ENCODE measurements at regions not wholly inside any gene's neighbourhood (a gene's known extent, or its start where the extent isn't known, plus 50 kb on each side); places are given as distances from the start of the nearest gene placed in this dataset.

DNA sequence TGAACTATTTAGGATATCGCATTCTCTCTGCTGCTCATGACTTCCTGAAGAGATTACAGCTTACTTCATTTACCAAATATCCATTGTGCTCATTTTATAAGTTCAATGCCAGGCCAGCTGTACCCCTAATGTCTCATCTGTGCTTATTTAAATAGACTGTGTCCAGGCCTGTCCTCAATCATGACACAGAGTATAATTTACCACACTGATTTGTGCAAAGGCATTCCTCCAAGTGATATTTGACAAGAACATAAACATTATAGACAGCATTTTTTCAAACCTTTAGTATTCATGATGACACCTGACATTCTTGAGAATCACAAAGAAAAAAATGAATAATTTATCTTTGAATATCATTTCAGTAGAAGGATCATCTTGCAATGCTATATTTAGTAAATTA lies 260.1 kb upstream of the SEMA3D start:
- TF ChIP-seq, protein P1, sequence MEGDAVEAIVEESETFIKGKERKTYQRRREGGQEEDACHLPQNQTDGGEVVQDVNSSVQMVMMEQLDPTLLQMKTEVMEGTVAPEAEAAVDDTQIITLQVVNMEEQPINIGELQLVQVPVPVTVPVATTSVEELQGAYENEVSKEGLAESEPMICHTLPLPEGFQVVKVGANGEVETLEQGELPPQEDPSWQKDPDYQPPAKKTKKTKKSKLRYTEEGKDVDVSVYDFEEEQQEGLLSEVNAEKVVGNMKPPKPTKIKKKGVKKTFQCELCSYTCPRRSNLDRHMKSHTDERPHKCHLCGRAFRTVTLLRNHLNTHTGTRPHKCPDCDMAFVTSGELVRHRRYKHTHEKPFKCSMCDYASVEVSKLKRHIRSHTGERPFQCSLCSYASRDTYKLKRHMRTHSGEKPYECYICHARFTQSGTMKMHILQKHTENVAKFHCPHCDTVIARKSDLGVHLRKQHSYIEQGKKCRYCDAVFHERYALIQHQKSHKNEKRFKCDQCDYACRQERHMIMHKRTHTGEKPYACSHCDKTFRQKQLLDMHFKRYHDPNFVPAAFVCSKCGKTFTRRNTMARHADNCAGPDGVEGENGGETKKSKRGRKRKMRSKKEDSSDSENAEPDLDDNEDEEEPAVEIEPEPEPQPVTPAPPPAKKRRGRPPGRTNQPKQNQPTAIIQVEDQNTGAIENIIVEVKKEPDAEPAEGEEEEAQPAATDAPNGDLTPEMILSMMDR (IDR thresholded peaks at IDR 0.05) = no peak
- Histone ChIP-seq H3K27ac (no peak overlapping the region), H3K9me3 (no peaks in the 10 kb centered on the region), H3K36me3 (ENCODE audit: insufficient read depth in 1 of 2, low read depth in 1 of 2) (no peaks in the 10 kb centered on the region), H3K4me3 (no peak overlapping the region), H3K27me3 (ENCODE audit: insufficient read depth in 3 of 3, low read length in 2 of 3) (no peaks in the 10 kb centered on the region), H3K4me1 (no peaks in the 10 kb centered on the region)
- ATAC-seq (no peak), DNase-seq (no peak)
- intact Hi-C loops (cut with DNase I) = no loop called here
- WGBS, 3 donors = 28 to 36% (median 36%) methylated on average over 1 of the region's 1 CpG

DNA sequence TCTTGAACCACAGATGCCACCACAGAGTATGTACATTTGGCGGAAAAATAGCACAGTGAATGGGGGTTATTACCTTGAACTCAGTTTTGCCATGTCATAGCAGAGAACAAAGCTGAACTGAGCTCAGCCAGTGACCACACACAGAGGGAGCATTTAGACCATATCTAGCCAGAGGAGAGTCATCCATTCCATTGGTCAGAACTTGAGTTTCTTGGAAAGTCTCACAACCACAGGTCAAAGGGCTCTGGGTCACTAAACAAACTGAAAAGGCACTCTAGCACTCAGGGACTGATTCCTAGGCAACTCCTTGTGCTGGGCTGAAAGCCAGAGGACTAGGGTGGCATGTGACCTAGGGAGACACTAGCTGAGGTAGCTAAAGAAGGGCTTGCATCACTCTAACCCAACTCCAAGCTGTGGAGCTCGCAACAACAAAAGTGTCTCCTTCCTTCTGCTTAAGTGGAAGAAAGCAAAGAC lies 239.7 kb upstream of the SEMA3D start:
- WGBS, 3 donors = 94 to 97% (median 94%) methylated on average over 2 of the region's 2 CpGs

DNA sequence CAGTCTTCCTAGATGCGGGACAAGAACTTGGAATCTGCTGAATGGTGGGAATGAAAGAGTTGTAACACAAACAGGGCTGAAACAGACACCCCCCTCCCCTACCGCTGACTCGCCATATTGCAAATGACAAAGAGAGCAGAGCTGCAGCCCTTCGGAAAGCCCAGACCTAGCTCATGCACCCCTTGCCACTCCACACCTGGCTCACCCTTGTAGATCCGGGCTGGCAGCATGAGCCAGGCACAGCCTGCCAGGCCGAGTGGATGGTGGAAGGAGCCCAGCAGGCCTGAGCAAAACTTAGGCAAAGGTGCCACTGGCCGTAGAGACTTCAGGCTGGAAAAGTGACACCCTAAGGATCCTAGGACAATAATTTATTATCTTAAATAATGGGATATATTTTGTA lies 237.4 kb upstream of the SEMA3D start:
- Histone ChIP-seq H3K4me1 (no peaks in the 10 kb centered on the region), H3K9me3 (no peaks in the 10 kb centered on the region), H3K27me3 (ENCODE audit: insufficient read depth in 3 of 3, low read length in 2 of 3) (no peaks in the 10 kb centered on the region), H3K27ac (no peak overlapping the region), H3K4me3 (no peak overlapping the region), H3K36me3 (ENCODE audit: insufficient read depth in 1 of 2, low read depth in 1 of 2) (no peaks in the 10 kb centered on the region)
- DNase-seq (no peak), ATAC-seq (no peak)
- WGBS, 3 donors = 90 to 93% (median 91%) methylated on average over 7 of the region's 7 CpGs
- TF ChIP-seq, protein P1 (IDR thresholded peaks at IDR 0.05) = no peak
- intact Hi-C loops (cut with DNase I) = no loop called here

More for the DNA sequence above, 239.7 kb upstream of the SEMA3D start:
- intact Hi-C loops (cut with DNase I) = no loop called here
- TF ChIP-seq, protein P1 (IDR thresholded peaks at IDR 0.05) = no peak
- Histone ChIP-seq H3K4me3 (no peak overlapping the region), H3K27me3 (ENCODE audit: insufficient read depth in 3 of 3, low read length in 2 of 3) (no peaks in the 10 kb centered on the region), H3K4me1 (no peaks in the 10 kb centered on the region), H3K27ac (no peak overlapping the region), H3K36me3 (ENCODE audit: insufficient read depth in 1 of 2, low read depth in 1 of 2) (no peaks in the 10 kb centered on the region), H3K9me3 (no peaks in the 10 kb centered on the region)
- DNase-seq (no peak), ATAC-seq (no peak)

DNA sequence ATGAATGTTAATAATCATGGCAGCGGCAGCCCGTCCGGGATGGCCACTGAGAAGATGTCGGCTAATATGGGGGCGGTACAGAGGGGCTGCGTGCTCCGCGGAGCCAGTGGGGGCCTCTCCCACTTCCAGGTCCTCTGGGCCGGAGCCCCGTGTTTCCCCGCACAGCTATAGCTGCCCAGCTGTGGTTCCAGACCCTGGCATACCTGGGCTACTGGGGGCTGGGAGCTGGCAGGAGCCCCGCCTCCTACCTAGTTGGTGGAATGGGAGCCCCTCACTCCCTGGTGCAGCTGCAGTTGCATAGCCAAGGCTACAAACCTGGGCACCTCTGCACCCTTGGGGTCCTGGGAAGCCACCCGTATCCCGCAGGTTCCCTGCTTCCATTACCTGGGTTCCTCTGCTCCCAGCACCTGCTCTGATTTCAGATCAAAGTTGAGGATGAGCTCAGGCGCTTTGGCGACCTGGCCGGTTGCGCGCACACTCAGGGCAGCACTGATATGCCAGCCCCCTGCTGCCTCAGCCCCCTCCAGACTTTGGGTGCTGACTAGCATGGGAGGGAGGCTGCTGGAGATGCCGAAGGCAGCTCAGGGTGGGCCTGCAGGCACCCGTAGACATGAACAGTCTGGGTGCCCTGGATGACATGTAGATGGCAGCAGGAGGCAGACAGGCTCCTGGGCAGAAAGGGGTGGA lies 236.5 kb upstream of the SEMA3D start:
- H3K27ac ChIP-seq = no peak overlapping the region
- no peaks in the 10 kb centered on the region for H3K36me3 ChIP-seq (ENCODE audit: insufficient read depth in 1 of 2, low read depth in 1 of 2)
- H3K27me3 ChIP-seq (ENCODE audit: insufficient read depth in 3 of 3, low read length in 2 of 3) = no peaks in the 10 kb centered on the region
- no peak overlapping the region for H3K4me3 ChIP-seq
- ATAC-seq (no peak), DNase-seq (no peak)
- WGBS, 3 donors = 91 to 94% (median 91%) methylated on average over 20 to 21 of the region's 21 CpGs
- intact Hi-C loops (cut with DNase I) = no loop called here
- no peaks in the 10 kb centered on the region for H3K9me3 ChIP-seq
- no peaks in the 10 kb centered on the region for H3K4me1 ChIP-seq
- TF ChIP-seq, protein P1 (IDR thresholded peaks at IDR 0.05) = no peak

DNA sequence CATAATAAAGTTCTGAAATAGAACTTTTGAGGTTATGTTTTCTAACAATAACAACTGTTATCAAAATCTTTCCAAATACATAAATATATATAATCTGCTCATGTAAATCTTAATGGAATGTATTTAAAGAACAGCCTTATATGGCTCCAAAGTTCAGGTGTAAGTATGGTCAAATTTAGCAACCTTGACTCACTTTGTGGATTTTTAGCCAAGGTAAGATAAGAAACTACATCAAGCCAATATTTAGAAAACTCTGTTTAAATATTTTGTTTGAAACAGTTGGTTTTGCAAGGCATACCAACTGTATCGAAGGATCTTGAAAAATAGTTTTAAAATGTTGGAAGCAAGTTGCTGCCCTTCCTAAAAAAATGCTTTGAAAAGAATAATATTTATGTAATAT lies 228.9 kb upstream of the SEMA3D start:
- intact Hi-C loops (cut with DNase I) = no loop called here
- Histone ChIP-seq H3K27ac (no peak overlapping the region), H3K4me3 (no peak overlapping the region), H3K4me1 (no peaks in the 10 kb centered on the region), H3K9me3 (no peaks in the 10 kb centered on the region), H3K27me3 (ENCODE audit: insufficient read depth in 3 of 3, low read length in 2 of 3) (no peaks in the 10 kb centered on the region), H3K36me3 (ENCODE audit: insufficient read depth in 1 of 2, low read depth in 1 of 2) (no peaks in the 10 kb centered on the region)
- ATAC-seq = no peak
- DNase-seq = no peak
- TF ChIP-seq, protein P1 (IDR thresholded peaks at IDR 0.05) = no peak
- WGBS, 3 donors = 88 to 90% (median 89%) methylated on average over 1 of the region's 1 CpG

Data from psoas muscle (tissue), 7 donors.